Ureter (tissue), 1 donor: ENCODE measurements at regions not wholly inside any gene's neighbourhood (a gene's known extent, or its start where the extent isn't known, plus 50 kb on each side); places are given as distances from the start of the nearest gene placed in this dataset.
"Not testable (repeated sequence)": the region's sequence is repeated elsewhere in the genome, so short reads cannot be mapped to it uniquely, and the experiment has no call there.

ENCODE experiments used
- DNase-seq: peaks from one replicate; pipeline ENCODE4 v3.0.0-alpha.2; 2020; ENCODE audit warnings: low spot score
- donor health status: DM: yes; HTN: yes; CAD: no.

DNA sequence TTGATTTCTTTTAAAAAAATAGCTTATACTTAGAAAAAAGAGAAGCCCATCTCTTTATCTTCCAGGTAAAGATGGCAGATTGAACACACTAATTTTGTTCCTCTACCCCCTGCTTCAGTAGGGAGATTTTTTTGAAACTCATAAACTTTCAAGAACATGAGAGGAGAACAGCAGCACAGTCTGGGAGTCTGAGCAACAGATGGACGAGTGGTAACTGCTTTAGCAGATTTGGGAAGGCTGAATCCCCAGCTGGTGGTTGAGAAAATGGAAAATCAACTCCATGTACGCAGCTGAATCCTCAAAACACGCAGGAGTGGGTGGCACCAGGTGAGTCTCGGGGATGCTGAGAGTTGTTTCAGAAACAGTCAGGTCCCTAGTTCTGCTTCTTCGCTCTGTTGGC, 114.6 kb upstream of the CTBP2 start:
- no peak for DNase-seq

DNA sequence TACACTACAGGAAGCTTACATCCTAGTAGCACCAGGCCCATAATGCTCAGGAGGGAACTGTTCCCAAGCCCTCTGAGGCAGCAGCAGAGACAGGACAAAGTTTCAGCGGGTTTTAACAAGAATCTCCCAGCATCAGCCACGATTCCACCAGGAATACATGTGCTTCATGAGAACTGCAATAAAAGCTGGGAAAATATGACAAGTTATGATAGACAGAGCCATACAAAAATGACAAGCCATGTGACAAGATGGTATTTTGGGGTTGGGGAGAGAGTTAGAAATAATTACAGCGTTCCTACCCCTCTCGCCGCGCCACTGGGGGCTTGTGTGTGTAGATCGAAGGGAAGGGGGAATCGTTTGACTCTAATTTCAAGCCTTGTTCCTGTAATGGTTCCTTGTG, 112.7 kb upstream of the CTBP2 start:
- DNase-seq, result no peak

DNA sequence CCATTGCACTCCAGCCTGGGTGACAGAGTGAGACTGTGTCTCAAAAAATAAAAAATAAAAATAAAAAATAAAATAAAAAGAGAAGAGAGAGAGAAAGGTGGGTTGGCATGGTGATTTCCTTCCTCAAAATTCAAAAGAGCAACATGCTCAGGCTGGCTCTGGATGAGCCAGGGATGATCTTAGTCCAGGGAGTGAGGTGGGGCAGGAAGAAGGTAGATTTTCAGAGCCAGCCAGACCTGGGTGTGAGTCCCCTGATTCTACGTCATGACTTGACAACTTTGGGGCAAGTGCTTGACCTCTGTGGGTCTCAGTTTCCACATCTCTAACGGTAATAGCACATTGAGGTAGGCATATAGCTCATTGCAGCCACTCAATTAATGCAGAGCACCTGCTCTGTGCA, 109.4 kb upstream of the CTBP2 start:
- no peak for DNase-seq

DNA sequence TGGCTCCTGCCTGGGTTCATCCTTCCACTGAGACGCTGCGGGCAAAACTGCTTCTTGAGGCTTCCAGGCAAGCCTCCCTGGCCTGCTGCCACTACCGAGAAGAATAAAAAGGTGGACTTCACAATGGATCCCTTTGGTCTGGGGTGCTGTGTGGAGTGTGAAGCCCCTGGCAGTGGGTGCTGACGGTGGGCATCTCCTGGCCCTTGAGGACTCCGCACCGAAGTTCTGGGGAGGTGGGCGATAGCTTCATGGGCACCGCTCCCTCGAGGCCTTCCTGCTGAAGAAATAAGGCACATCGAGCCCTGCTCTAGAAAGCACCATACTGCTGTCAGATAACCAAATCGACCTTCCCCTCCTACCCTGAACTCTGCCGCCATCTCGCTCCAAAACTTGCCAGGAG, 106.6 kb upstream of the CTBP2 start:
- no peak for DNase-seq

DNA sequence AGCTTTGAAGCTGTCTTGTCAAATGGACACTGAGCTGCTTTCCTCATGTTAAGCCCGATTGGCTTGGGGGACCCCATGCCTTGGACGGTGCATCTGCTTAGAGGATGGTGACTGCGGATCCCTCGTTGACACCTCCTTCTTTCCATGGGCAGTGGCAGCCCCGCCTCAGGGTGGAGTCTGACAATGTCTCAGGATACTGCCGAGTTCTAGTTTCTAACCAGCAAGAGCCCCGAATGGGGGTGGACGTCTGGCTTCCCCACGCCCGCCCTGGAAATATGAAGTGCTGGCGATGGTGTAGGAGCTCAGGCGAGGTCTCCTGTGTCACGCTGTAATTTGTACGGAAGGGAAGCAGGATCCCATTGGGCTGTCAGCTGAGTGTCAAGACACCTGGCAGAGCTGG, 106.2 kb upstream of the CTBP2 start:
- DNase-seq, result no peak

DNA sequence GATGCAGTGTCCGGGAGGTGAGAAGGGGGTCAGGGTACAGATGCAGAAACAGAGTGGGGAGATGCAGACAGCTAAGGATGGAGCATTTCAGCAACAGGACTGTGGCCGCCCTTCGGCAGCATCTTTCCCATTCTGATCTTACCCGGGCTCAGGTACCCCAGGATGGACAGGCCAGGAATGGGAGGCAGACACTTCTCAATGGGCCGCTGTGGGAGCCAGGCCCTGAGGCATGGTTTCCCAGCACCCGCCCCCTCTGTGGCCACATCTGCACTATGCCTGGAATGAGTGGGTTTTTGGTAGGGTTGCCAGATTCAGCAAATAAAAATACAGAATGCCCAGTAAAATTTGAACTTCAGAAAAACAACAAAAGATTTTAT, 105.2 kb upstream of the CTBP2 start:
- DNase-seq, result no peak

DNA sequence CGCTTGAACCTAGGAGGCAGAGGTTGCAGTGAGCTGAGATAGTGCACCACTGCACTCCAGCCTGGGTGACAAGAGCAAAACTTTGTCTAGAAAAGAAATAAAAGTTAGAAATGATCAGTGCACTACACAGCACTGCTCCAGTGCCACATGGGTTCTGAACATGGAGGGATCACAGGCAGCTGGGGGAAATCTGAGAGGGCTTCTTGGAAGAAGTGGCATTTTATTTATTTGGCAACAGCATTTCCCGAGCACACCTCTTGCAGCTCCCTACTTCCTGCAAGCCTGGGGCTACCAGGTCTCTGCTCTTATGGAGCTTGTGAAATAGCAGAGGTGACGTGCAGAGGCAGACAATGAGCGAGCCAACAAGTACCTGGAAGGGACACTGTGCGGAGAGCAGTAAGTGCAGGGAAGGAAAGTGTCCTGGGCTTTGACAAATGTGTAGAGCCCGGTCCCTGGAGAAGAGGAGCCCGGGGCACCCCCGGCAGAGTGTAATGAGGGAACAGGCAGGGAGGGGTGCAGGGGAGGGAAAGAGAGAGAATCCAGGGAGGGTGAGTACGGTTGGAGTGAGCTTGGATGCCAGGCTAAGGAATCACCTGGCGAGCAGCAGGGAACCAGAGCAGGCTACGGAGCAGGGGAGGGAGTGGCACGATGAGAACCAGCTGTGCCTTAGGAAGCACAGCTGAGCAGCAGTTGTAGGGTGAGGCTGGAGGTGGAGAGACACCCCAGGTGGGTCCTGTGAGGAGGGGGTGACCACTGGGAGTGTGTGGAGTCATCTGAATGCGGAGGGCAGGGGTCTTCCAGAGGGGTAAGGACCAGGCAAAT, 104.6 kb upstream of the CTBP2 start:
- DNase-seq, result no peak

DNA sequence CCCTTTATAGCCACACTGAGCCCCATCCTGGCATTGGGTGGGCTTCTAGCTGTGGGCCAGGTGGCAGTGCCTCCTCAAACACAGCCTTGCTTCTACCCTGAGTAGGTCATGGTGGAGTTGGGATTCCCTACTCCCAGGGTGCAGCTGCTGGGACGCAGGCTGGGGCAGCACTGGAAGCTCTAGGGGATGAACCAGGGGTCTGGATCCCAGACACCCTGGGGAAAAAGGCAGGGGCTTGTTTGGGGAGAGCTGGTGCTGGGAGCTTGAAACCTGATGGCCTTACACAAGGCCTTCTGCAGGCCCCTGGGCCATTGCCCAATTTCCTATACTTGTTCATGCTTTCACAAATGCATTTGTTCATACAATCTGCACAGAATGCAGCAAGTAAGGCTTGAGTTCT, 103.7 kb upstream of the CTBP2 start:
- no peak for DNase-seq

DNA sequence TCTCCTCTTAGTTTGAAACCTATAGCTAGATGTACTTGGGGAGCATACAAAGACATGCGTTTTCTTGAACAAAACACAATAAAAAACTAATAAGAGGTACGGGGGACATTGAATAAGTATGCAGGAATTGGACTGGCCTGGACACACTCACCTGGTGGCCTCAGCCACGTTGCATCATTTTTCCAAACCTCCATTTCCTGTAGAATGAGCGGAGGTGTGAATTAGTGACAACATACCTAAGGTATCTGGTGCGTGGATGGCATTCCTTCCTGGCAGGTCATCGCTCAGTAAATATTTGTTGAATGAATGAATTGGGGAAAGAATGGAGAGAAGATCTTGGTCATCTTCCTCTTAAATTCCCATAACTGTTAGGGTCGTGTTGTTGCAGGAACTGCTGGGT, 103.2 kb upstream of the CTBP2 start:
- no peak for DNase-seq

DNA sequence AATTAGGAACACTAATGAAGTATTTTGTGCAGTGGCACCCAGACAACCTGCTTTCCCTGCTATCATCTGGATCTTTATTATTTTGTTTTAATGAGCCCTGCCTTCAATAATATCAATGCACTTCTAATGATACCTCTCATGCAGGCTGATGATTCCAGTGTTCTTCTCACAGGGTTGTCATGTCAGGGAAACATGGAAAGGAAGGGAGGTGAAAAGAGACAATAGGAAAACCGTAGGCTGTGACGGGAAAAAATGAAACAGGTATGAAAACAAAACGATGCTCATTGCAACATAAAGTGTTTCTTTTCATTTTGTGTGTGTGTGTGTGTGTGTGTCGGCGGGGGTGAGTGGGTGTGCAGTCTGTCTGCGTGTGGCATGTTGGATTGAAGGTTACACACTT, 102.6 kb upstream of the CTBP2 start:
- DNase-seq, result no peak

DNA sequence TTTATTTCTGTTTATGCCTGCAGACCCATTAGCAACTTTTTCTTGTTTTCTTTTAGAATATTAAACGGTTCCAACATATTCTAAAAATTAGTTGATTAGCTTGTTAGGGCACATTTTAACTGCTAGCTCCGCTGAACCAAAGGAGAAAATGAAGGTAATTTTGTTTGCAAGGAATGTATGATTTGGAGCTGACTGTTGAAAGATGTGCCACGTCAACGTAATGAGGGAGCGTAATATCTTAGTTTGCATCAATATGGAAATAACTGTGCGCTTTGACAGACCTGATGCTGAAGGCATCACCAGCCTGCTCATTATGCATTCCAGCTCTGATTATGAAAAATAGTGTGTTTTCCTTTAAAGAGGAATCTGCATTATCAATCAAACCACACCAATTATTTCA, 102.0 kb upstream of the CTBP2 start:
- DNase-seq, result no peak

DNA sequence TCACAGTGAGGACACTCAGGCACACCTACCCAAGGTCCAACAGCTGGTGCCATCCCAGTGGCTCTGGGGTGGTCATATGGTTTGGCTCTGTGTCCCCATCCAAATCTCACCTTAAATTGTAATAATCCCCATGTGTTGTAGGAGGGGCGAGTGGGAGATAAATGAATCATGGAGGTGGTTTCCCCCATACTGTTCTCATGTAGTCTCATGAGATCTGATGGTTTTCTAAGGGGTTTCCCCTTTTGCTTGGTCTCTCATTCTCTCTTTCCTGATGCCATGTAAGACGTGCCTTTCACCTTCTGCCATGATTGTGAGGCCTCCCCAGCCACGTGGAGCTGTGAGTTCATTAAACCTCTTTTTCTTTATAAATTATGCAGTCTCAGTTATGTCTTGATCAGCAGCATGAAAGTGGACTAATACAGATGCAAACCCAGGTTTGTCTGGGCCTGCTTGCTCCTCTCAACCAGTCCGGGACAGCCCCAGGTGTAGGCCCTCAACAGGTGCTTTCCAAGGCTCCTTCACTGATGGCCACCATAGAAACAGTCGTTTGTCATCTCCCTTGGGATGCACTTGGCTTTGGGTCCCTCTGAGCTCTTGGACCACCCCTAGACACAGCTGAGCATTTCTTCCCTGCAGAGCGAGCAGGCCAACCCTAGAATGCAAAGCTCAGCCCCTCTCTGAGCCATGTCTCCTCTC, 101.3 kb upstream of the CTBP2 start:
- no peak for DNase-seq

DNA sequence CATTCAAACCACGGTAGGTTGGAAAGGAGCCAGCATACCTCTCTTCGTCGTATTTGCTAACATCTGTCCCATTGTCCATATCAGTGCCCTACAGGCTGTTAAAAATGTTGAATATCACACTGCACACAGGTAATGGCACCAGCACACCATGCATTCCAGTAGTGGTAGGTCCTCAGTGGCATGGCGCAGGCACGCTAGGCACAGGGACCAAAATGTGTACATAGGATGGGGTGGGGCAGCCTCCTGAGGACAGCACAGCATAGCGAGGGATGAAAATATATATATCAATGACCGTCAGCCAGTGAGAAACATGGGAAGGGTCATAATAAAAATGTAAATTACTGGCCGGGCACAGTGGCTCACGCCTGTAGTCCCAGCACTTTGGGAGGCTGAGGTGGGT, 99.9 kb upstream of the CTBP2 start:
- DNase-seq, result no peak

DNA sequence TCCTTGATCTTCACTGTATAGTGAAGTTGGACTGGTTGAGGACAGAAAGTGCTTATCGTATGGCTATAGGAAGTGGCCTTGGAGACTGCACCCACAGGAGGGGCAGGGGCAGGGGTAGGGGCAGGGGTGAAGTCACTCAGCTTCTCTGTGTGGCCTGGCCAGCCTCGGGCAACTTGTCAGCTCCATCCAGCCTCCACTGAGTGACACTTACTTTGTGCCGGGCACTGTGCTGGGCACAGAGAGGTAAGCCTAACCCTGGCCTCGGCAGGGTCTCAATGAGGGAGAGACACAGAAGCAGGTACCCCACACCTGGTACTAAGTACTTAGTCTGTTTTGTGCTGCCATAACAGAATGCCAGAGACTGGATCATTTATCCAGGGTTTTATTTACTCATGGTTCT, 99.3 kb upstream of the CTBP2 start:
- no peak for DNase-seq

DNA sequence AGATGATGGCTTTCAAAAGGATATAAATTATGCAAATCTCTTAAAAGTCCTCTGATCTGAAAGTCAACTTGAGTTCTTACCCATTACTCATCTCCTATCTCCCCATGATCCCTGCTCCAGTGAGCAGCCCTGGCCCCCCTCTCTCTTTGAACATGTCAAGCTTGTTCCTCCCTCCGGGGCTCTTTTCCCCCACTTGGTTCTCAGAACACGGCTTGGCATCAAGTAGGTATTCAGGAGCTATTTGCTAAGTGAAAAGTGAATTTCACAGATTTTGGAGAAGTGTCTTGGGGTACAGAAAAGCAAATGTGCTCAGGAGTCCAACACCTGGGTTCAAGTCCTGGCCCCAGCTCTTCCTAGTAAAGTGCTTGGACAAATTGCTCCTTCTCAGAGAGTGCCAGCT, 98.3 kb upstream of the CTBP2 start:
- DNase-seq, result no peak

DNA sequence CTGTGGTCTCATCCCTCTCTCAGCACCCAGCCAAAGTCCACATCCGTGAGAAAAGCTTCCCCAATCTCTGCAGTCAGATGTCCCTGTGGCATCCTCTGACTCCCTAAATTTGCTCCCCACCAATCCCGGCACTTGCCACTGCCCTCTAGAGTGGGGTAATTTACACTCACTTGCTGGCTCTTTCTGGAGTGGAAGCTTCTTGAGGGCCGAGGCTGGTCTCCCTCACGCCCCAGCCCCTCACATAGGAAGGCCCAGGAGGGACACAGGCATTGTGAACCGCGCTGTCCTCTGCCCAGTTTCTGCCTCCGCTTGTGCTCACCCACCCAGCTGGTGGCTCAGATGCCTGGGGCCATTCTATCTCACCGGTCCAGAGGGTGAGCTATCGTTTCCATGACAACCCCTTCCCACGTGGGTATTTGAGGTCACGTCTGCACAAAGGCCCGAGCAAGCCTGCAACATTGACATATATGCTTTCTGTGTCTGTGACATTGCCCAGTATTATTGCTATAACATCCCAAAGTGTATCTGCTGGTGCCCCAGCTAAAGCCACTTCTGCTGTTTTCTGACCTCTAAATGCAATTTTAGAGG, 97.3 kb upstream of the CTBP2 start:
- no peak for DNase-seq

DNA sequence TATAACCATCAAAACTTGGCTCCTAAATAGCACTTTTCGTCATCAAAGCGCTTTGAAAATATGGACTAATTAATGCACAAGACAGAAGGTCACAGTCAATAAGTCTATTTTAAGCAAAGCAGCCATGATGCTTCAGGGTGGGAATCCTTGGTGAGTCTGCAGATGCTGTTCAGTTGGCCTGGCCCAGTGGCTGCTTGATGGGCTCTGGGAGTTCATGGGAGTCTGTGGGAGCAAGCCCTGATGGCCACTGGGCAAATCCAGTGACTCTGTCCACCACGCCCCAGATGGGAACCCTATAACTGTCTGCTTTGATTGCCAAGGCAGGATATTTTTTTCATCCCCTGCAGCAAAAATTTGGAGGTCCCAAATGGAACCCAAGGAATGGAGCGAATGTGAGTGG, 95.7 kb upstream of the CTBP2 start:
- no peak for DNase-seq

DNA sequence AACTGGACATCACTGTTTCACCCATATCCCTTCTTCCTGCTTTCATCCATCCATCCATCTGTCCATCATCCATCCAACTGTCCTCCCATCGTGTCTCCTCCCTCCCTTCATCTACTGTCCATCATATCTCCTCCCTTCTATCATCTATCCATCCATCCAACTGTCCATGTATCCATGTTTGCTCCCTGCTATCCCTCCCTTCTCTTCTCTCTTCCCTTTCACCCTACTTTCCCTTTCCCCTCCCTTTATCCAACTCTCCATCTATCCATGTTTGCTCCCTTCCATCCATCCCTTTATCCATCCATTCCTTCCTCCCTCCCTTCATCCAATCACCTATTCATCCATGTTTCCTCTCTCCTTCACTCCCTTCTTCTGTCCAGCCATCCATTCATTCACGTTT, 92.6 kb upstream of the CTBP2 start:
- DNase-seq, result no peak

DNA sequence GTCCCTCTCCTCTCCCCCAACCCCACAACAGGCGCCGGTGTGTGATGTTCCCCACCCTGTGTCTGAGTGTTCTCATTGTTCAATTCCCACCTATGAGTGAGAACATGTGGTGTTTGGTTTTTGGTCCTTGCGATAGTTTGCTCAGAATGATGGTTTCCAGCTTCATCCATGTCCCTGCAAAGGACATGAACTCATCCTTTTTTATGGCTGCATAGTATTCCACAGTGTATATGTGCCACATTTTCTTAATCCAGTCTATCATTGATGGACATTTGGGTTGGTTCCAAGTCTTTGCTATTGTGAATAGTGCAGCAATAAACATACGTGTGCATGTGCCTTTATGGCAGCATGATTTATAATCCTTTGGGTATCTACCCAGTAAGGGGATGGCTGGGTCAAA, 90.5 kb upstream of the CTBP2 start:
- DNase-seq, result not testable (repeated sequence)

DNA sequence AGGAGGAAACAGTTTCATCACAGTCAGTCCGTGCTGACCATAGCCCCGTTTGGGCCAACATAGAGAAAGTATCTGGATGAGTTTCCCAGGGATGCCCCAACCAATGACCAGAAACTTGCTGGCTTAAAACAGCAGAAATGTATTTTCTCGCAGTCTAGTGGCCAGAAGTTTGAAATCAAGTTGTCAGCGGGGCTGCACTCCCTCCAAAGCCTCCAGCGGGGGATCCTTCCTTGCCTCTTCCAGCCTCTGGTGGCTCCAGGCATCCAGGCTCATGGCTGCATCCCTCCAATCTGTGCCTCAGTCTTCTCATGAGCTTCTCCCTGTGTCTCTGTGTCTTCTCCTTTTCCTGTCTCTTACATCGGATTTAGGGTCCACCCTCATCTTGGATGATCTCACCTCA, 89.6 kb upstream of the CTBP2 start:
- DNase-seq, result no peak

DNA sequence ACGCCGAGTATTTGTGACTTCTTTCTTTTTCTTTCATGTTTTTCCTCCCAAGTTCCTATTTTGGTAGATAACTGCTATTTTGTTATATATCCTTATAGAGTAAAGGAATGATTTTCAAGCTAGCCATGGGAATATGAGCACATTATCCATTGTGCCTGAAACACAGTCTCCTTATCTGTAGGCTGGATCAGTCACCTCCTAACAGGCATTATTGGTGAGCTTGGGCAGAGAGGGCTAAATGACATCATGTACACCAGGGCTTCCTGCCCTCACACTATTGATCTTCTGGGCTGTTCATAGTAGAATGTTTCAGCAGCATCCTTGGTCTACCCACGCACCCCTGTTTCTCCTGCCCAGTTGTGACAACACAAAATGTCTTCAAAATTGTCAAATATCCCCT, 88.1 kb upstream of the CTBP2 start:
- DNase-seq, result no peak

DNA sequence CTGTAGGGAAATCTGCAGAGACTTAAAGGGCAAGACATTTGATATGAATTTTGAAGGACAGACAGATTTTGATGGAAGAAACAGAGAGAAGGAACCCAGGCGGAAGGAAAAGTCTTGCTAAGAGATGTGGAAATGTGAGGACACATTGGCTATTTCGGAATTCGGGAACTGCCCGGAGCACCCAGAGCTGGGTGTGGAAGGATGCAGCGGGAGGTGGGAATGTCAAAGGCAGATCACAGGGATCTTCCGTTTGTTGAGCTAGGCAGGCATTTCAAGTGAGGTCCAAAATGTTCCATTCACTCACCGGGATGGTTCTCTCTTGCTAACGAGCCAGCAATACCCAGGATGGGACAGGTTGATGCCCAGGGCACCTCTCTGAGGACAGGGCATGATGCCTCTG, 87.2 kb upstream of the CTBP2 start:
- no peak for DNase-seq

DNA sequence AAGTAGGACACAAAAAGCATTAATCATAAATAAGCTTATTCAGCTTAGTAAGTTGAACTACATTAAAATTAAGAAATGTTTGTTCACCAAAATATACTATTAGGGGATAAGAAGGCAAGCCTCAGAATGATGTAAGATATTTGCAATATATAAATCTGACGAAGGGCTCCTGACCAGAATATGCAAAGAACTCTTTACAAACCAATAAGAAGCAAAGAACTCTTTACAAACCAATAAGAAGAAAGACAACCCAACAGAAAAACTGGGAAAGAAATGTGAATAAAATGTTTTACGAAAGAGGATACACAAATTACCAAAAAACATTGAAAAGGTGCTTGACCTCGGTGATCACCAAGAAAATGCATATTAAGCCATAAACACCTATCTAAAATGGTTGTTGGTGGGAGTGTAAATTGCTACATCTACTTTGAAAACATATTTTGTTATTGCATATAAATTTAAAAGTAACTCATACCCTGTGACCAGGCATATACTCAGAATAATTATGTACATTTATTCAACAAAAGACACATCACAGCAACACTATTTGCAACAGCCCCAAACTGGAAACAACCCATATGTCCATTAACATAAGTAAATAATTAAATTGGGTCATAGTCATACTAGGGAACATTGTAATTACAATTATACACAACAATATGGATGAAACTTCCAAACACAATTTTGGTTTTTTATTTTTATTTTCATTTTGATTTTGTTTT, 83.3 kb upstream of the CTBP2 start:
- DNase-seq, result no peak
